IMR-90 (cell line): ENCODE measurements at regions not wholly inside any gene's neighbourhood (a gene's known extent, or its start where the extent isn't known, plus 50 kb on each side); places are given as distances from the start of the nearest gene placed in this dataset.

Source experiments
- ELK1 ChIP-seq: fragments of 150-350 bp; IDR thresholded peaks from 2 replicates; pipeline ENCODE4 v1.6.1; 2016; ENCODE audit warnings: low read depth, mild to moderate bottlenecking, low read length, moderate library complexity, borderline replicate concordance
- POLR2A ChIP-seq: IDR thresholded peaks from 2 replicates; pipeline ENCODE4 v1.6.1; 2012; ENCODE audit warnings: mild to moderate bottlenecking, low read depth, low read length
- TF ChIP-seq, protein P1 (sequence below): fragments of 150-350 bp; IDR thresholded peaks from 2 replicates; pipeline ENCODE4 v1.6.1; 2017; ENCODE audit warnings: mild to moderate bottlenecking, antibody characterized with exemption, low read length, low read depth

GRCh38 chr5:126139773-126140172, 283.4 kb upstream of the GRAMD2B start:
- TF ChIP-seq ELK1 (no peak), POLR2A (no peak)
- TF ChIP-seq, protein P1, sequence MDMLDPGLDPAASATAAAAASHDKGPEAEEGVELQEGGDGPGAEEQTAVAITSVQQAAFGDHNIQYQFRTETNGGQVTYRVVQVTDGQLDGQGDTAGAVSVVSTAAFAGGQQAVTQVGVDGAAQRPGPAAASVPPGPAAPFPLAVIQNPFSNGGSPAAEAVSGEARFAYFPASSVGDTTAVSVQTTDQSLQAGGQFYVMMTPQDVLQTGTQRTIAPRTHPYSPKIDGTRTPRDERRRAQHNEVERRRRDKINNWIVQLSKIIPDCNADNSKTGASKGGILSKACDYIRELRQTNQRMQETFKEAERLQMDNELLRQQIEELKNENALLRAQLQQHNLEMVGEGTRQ = no peak
